CD4-positive, alpha-beta T cell (primary cell): ENCODE measurements at regions not wholly inside any gene's neighbourhood (a gene's known extent, or its start where the extent isn't known, plus 50 kb on each side); places are given as distances from the start of the nearest gene placed in this dataset.

Source experiments
- ATAC-seq: fragments of 200-7000 bp; cut with Tn5 transposase; one replicate; pipeline ENCODE4 v1.10.0; 2022; ENCODE audit warnings: mild to moderate bottlenecking; ENCODE audit not compliant: poor library complexity
- CTCF ChIA-PET: fragments of 350-600 bp; sonication (Branson Sonifier 250); formaldehyde crosslinking; loops from one replicate; lab custom pipeline; 2021; ENCODE audit warnings: antibody characterized with exemption, inconsistent platforms; lab: Charles Lee
- POLR2A ChIA-PET: fragments of 350-600 bp; sonication (Branson Sonifier 250); formaldehyde crosslinking; loops from one replicate; lab custom pipeline; 2021; ENCODE audit warnings: antibody characterized with exemption, inconsistent platforms; lab: Charles Lee
- DNase-seq, 14 experiments: peaks; one replicate each; pipeline ENCODE4 v3.0.0-alpha.2; 2013 to 2020; ENCODE audit warnings: mixed read lengths in 2 of 14
- H3K27ac ChIP-seq, 2 donors: one replicate each; pipeline versions ENCODE4 v1.5.1 to v1.7.0; 2013; ENCODE audit warnings: low read length in 2 of 2, low read depth in 1 of 2, mild to moderate bottlenecking in 1 of 2
- H3K27me3 ChIP-seq, 2 experiments: 1 replicate in 1 of 2; 2 replicates in 1 of 2; pipeline versions ENCODE4 v1.6.1 to v1.7.0; 2013; ENCODE audit warnings: low read length in 2 of 2, control low read depth in 1 of 2, mild to moderate bottlenecking in 1 of 2, moderate library complexity in 1 of 2; ENCODE audit not compliant: insufficient read depth in 2 of 2, control insufficient read depth in 1 of 2
- H3K36me3 ChIP-seq: one replicate; pipeline ENCODE4 v1.6.1; 2013; ENCODE audit warnings: low read length, control low read depth; ENCODE audit not compliant: insufficient read depth
- H3K4me1 ChIP-seq: one replicate; pipeline ENCODE4 v1.6.1; 2013; ENCODE audit warnings: low read length, control low read depth; ENCODE audit not compliant: insufficient read depth
- H3K4me3 ChIP-seq: one replicate; pipeline ENCODE4 v1.5.1; 2013; ENCODE audit warnings: mild to moderate bottlenecking, low read length, moderate library complexity
- H3K9me3 ChIP-seq, 2 experiments: 1 replicate in 1 of 2; 2 replicates in 1 of 2; pipeline versions ENCODE4 v1.6.1 to v1.7.0; 2013; ENCODE audit warnings: low read length in 2 of 2, mild to moderate bottlenecking in 2 of 2, control low read depth in 1 of 2, moderate library complexity in 1 of 2; ENCODE audit not compliant: control insufficient read depth in 1 of 2, insufficient read depth in 1 of 2
- H3K27ac Mint-ChIP-seq: one replicate; pipeline ENCODE4 v1.8.0; 2020; ENCODE audit warnings: mixed read lengths
- H3K27me3 Mint-ChIP-seq: one replicate; pipeline ENCODE4 v1.8.0; 2021; ENCODE audit warnings: mixed read lengths
- H3K36me3 Mint-ChIP-seq: one replicate; pipeline ENCODE4 v1.8.0; 2021; ENCODE audit warnings: low read depth, mixed read lengths
- H3K4me1 Mint-ChIP-seq: one replicate; pipeline ENCODE4 v1.8.0; 2021; ENCODE audit warnings: low read depth, mixed read lengths
- H3K4me3 Mint-ChIP-seq: one replicate; pipeline ENCODE4 v1.8.0; 2020; ENCODE audit warnings: mild to moderate bottlenecking, mixed read lengths
- H3K9me3 Mint-ChIP-seq: one replicate; pipeline ENCODE4 v1.8.0; 2020; ENCODE audit warnings: mixed read lengths
- intact Hi-C, 2 experiments: fragments of 100-400 bp; cut with DNase I in 1 of 2; cut with micrococcal nuclease in 1 of 2; formaldehyde crosslinking; loops; one replicate each; pipeline versions ENCODE4 v1.15.1 to v1.9.0; 2023 to 2025; cut with DNase I, micrococcal nuclease
- TF ChIP-seq, protein P1 (sequence below): fragments of 200-600 bp; IDR thresholded peaks from one replicate; pipeline ENCODE4 v1.8.0; 2022; ENCODE audit warnings: antibody characterized with exemption, mild to moderate bottlenecking

- Histone ChIP-seq H3K4me3 (no peak overlapping the region), H3K9me3 (peaks cover 0 to 2% of the 10 kb centered on the region in 2 experiments), H3K36me3 (no peaks in the 10 kb centered on the region), H3K27me3 (no peaks in the 10 kb centered on the region), H3K27ac (no peak overlapping the region), H3K4me1 (no peaks in the 10 kb centered on the region)
- H3K27ac Mint-ChIP-seq: no peak overlapping the region
- ATAC-seq (no peak), DNase-seq (no peak)
- H3K4me1 Mint-ChIP-seq: no peaks in the 10 kb centered on the region
- no peaks in the 10 kb centered on the region for H3K36me3 Mint-ChIP-seq
- peaks cover 7% of the 10 kb centered on the region for H3K9me3 Mint-ChIP-seq
- intact Hi-C loops: no loop called here
- TF ChIP-seq, protein P1, sequence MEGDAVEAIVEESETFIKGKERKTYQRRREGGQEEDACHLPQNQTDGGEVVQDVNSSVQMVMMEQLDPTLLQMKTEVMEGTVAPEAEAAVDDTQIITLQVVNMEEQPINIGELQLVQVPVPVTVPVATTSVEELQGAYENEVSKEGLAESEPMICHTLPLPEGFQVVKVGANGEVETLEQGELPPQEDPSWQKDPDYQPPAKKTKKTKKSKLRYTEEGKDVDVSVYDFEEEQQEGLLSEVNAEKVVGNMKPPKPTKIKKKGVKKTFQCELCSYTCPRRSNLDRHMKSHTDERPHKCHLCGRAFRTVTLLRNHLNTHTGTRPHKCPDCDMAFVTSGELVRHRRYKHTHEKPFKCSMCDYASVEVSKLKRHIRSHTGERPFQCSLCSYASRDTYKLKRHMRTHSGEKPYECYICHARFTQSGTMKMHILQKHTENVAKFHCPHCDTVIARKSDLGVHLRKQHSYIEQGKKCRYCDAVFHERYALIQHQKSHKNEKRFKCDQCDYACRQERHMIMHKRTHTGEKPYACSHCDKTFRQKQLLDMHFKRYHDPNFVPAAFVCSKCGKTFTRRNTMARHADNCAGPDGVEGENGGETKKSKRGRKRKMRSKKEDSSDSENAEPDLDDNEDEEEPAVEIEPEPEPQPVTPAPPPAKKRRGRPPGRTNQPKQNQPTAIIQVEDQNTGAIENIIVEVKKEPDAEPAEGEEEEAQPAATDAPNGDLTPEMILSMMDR: no peak
- POLR2A ChIA-PET: no interaction called here
- H3K4me3 Mint-ChIP-seq: no peak overlapping the region
- H3K27me3 Mint-ChIP-seq: no peaks in the 10 kb centered on the region
- CTCF ChIA-PET: no interaction called here
These were observed 500.1 kb upstream of the LRATD1 start for GRCh38 chr2:14132386-14132785.

- H3K4me1 Mint-ChIP-seq: no peaks in the 10 kb centered on the region
- no peak overlapping the region for H3K27ac ChIP-seq
- no peak for DNase-seq
- H3K4me3 Mint-ChIP-seq: no peak overlapping the region
- H3K27me3 ChIP-seq: no peaks in the 10 kb centered on the region
- no peak for ATAC-seq
- TF ChIP-seq, protein P1: no peak
- no peaks in the 10 kb centered on the region for H3K36me3 Mint-ChIP-seq
- H3K36me3 ChIP-seq: no peaks in the 10 kb centered on the region
- H3K4me3 ChIP-seq: no peak overlapping the region
- H3K27ac Mint-ChIP-seq: no peak overlapping the region
- CTCF ChIA-PET: no interaction called here
- no peaks in the 10 kb centered on the region for H3K27me3 Mint-ChIP-seq
- peaks cover 6% of the 10 kb centered on the region for H3K9me3 Mint-ChIP-seq
- peaks cover 0 to 5% of the 10 kb centered on the region in 2 experiments for H3K9me3 ChIP-seq
- POLR2A ChIA-PET: no interaction called here
- intact Hi-C loops: no loop called here
- no peaks in the 10 kb centered on the region for H3K4me1 ChIP-seq
These were observed 497.7 kb upstream of the LRATD1 start for GRCh38 chr2:14134771-14135170.

- intact Hi-C loops: no loop called here
- Histone ChIP-seq H3K4me1 (no peaks in the 10 kb centered on the region), H3K4me3 (no peak overlapping the region), H3K27ac (no peak overlapping the region), H3K27me3 (no peaks in the 10 kb centered on the region), H3K9me3 (peaks cover 0 to 5% of the 10 kb centered on the region in 2 experiments), H3K36me3 (no peaks in the 10 kb centered on the region)
- no peaks in the 10 kb centered on the region for H3K4me1 Mint-ChIP-seq
- ChIA-PET CTCF (no interaction called here), POLR2A (no interaction called here)
- no peaks in the 10 kb centered on the region for H3K36me3 Mint-ChIP-seq
- no peak overlapping the region for H3K27ac Mint-ChIP-seq
- H3K27me3 Mint-ChIP-seq: no peaks in the 10 kb centered on the region
- ATAC-seq (no peak), DNase-seq (no peak)
- TF ChIP-seq, protein P1: no peak
- H3K4me3 Mint-ChIP-seq: no peak overlapping the region
- peaks cover 6% of the 10 kb centered on the region for H3K9me3 Mint-ChIP-seq
These were observed 496.5 kb upstream of the LRATD1 start for GRCh38 chr2:14136030-14136429.
